ENCODE measurements at regions not wholly inside any gene's neighbourhood (a gene's known extent, or its start where the extent isn't known, plus 50 kb on each side); places are given as distances from the start of the nearest gene placed in this dataset.

GRCh38 chr15:99895189-99895955 lies 162.1 kb upstream of the LYSMD4 start:
- H3K4me3 ChIP-seq (ENCODE audit: low read depth, low read length, poor library complexity, severe bottlenecking) = no peak overlapping the region
- ChIA-PET CTCF (ENCODE audit: unreplicated experiment) (no interaction called here), POLR2A (no interaction called here)
- no peak for TF ChIP-seq EZH2phosphoT487 (IDR thresholded peaks at IDR 0.05; ENCODE audit: borderline replicate concordance, low read depth, low read length)
- no peaks in the 10 kb centered on the region for H3K79me2 ChIP-seq (ENCODE audit: insufficient read depth, low read depth, low read length)
- no peaks in the 10 kb centered on the region for H3K9me2 ChIP-seq (ENCODE audit: insufficient read depth, low read length)
- no peaks in the 10 kb centered on the region for H3K9me3 ChIP-seq (ENCODE audit: low read length)
- no peaks in the 10 kb centered on the region for H4K20me1 ChIP-seq (ENCODE audit: insufficient read depth, low read length)
- H3K36me3 ChIP-seq (ENCODE audit: insufficient read depth, low read length) = no peaks in the 10 kb centered on the region
- DNase-seq (ENCODE audit: low spot score) = no peak
- BruUV-seq (replicated peaks) = no TSS peak
- H2AFZ ChIP-seq (ENCODE audit: low read length) = no peak overlapping the region
- no peaks in the 10 kb centered on the region for H3K4me1 ChIP-seq (ENCODE audit: insufficient read depth, low read length, poor library complexity, severe bottlenecking)
- no peak overlapping the region for H3K27ac ChIP-seq (ENCODE audit: low read depth, low read length, poor library complexity, severe bottlenecking)
- H3K4me2 ChIP-seq (ENCODE audit: low read length) = no peak overlapping the region
- intact Hi-C loops (cut with micrococcal nuclease; ENCODE audit: unreplicated experiment) = no loop called here

- no peaks in the 10 kb centered on the region for H3K4me1 ChIP-seq (ENCODE audit: insufficient read depth, low read length, poor library complexity, severe bottlenecking)
- TF ChIP-seq EZH2phosphoT487 (IDR thresholded peaks at IDR 0.05; ENCODE audit: borderline replicate concordance, low read depth, low read length) = no peak
- TF ChIP-seq CTCF (conservative IDR thresholded peaks at IDR 0.05; ENCODE audit: low read length) = no peak
- intact Hi-C loops (cut with micrococcal nuclease; ENCODE audit: unreplicated experiment) = no loop called here
- H3K36me3 ChIP-seq (ENCODE audit: insufficient read depth, low read length) = no peaks in the 10 kb centered on the region
- no peak for DNase-seq (ENCODE audit: low spot score)
- CTCF ChIA-PET (ENCODE audit: unreplicated experiment) = no interaction called here
- no peak overlapping the region for H3K4me3 ChIP-seq (ENCODE audit: low read depth, low read length, poor library complexity, severe bottlenecking)
- no peaks in the 10 kb centered on the region for H3K9me3 ChIP-seq (ENCODE audit: low read length)
- no peak overlapping the region for H3K27ac ChIP-seq (ENCODE audit: low read depth, low read length, poor library complexity, severe bottlenecking)
- H3K79me2 ChIP-seq (ENCODE audit: insufficient read depth, low read depth, low read length) = no peaks in the 10 kb centered on the region
- H2AFZ ChIP-seq (ENCODE audit: low read length) = no peak overlapping the region
- no peaks in the 10 kb centered on the region for H3K9me2 ChIP-seq (ENCODE audit: insufficient read depth, low read length)
- H4K20me1 ChIP-seq (ENCODE audit: insufficient read depth, low read length) = no peaks in the 10 kb centered on the region
- POLR2A ChIA-PET = interaction anchor here (0.9 kb wide), 1 partner anchor 21 kb away, joined by 3 read pairs; no protein-coding TSS in a partner anchor
- no peak overlapping the region for H3K4me2 ChIP-seq (ENCODE audit: low read length)
- no TSS peak for BruUV-seq (replicated peaks)
These were observed 145.6 kb upstream of the LYSMD4 start for GRCh38 chr15:99878835-99879234.

GRCh38 chr15:99873451-99873850 lies 140.2 kb upstream of the LYSMD4 start:
- DNase-seq (ENCODE audit: low spot score) = no peak
- Histone ChIP-seq H3K79me2 (ENCODE audit: insufficient read depth, low read depth, low read length) (no peaks in the 10 kb centered on the region), H3K9me3 (ENCODE audit: low read length) (no peaks in the 10 kb centered on the region), H3K4me3 (ENCODE audit: low read depth, low read length, poor library complexity, severe bottlenecking) (no peak overlapping the region), H3K9me2 (ENCODE audit: insufficient read depth, low read length) (no peaks in the 10 kb centered on the region), H3K4me2 (ENCODE audit: low read length) (no peak overlapping the region), H3K4me1 (ENCODE audit: insufficient read depth, low read length, poor library complexity, severe bottlenecking) (no peaks in the 10 kb centered on the region), H3K36me3 (ENCODE audit: insufficient read depth, low read length) (no peaks in the 10 kb centered on the region), H4K20me1 (ENCODE audit: insufficient read depth, low read length) (no peaks in the 10 kb centered on the region), H3K27ac (ENCODE audit: low read depth, low read length, poor library complexity, severe bottlenecking) (no peak overlapping the region), H2AFZ (ENCODE audit: low read length) (no peak overlapping the region)
- BruUV-seq (replicated peaks) = no TSS peak
- ChIA-PET CTCF (ENCODE audit: unreplicated experiment) (no interaction called here), POLR2A (interaction anchor here (0.6 kb wide), 1 partner anchor 564 kb away, joined by 5 read pairs; no protein-coding TSS in a partner anchor)
- intact Hi-C loops (cut with micrococcal nuclease; ENCODE audit: unreplicated experiment) = no loop called here
- no peak for TF ChIP-seq CTCF (conservative IDR thresholded peaks at IDR 0.05; ENCODE audit: low read length)
- TF ChIP-seq EZH2phosphoT487 (IDR thresholded peaks at IDR 0.05; ENCODE audit: borderline replicate concordance, low read depth, low read length) = no peak

Data from OCI-LY7 (cell line).